GM23338 (cell line): ENCODE measurements at regions not wholly inside any gene's neighbourhood (a gene's known extent, or its start where the extent isn't known, plus 50 kb on each side); places are given as distances from the start of the nearest gene placed in this dataset.

Experiments used
- CREB1 ChIP-seq: fragments of 250-450 bp; sonication (Bioruptor Pico); IDR thresholded peaks from 2 replicates; pipeline ENCODE4 v1.5.0; 2020; ENCODE audit warnings: low read depth, mild to moderate bottlenecking, moderate library complexity
- CTCF ChIP-seq, 2 experiments: fragments of 200-600 bp in 1 of 2; sonication (generic) in 1 of 2; conservative IDR thresholded peaks; 2 replicates each; pipeline versions ENCODE4 v1.5.1 to v1.6.1; 2016 to 2017; ENCODE audit warnings: antibody characterized with exemption in 2 of 2, low read depth in 2 of 2, mild to moderate bottlenecking in 2 of 2, moderate library complexity in 1 of 2
- EZH2 ChIP-seq: fragments of 200-600 bp; sonication (generic); IDR thresholded peaks from one replicate; pipeline ENCODE4 v1.8.0; 2017; ENCODE audit warnings: antibody characterized with exemption, mild to moderate bottlenecking, low read depth; ENCODE audit not compliant: unreplicated experiment
- EZH2phosphoT487 ChIP-seq: fragments of 200-600 bp; sonication (generic); IDR thresholded peaks from one replicate; pipeline ENCODE4 v1.8.1; 2018; ENCODE audit warnings: antibody characterized with exemption; ENCODE audit not compliant: unreplicated experiment
- POLR2AphosphoS5 ChIP-seq: IDR thresholded peaks from 2 replicates; pipeline ENCODE4 v1.6.1; 2016; ENCODE audit warnings: antibody characterized with exemption, low read depth
- STAT1 ChIP-seq: IDR thresholded peaks from one replicate; pipeline ENCODE4 v1.6.1; 2016; ENCODE audit warnings: antibody characterized with exemption; ENCODE audit not compliant: unreplicated experiment
- ZNF114 ChIP-seq: fragments of 250-450 bp; sonication (Bioruptor Pico); IDR thresholded peaks from 2 replicates; pipeline ENCODE4 v1.5.0; 2020; ENCODE audit warnings: mild to moderate bottlenecking, moderate library complexity
- TF ChIP-seq, protein P1 (sequence below): IDR thresholded peaks from one replicate; pipeline ENCODE4 v1.6.1; 2018; ENCODE audit warnings: antibody characterized with exemption; ENCODE audit not compliant: unreplicated experiment
- TF ChIP-seq, protein P2 (sequence below): fragments of 250-450 bp; sonication (Bioruptor Pico); IDR thresholded peaks from 2 replicates; pipeline ENCODE4 v1.5.0; 2020; ENCODE audit warnings: mild to moderate bottlenecking, moderate library complexity

GRCh38 chr13:99072941-99073340, 95.1 kb upstream of the DOCK9 start:
- TF ChIP-seq CTCF (conservative IDR thresholded peaks at IDR 0.05; ENCODE audit: low read depth in 2 of 2) (no peak), POLR2AphosphoS5 (no peak), EZH2 (no peak), ZNF114 (CRISPR knock-in tag) (no peak), CREB1 (CRISPR knock-in tag) (no peak), STAT1 (no peak), EZH2phosphoT487 (no peak)
- TF ChIP-seq, protein P1, sequence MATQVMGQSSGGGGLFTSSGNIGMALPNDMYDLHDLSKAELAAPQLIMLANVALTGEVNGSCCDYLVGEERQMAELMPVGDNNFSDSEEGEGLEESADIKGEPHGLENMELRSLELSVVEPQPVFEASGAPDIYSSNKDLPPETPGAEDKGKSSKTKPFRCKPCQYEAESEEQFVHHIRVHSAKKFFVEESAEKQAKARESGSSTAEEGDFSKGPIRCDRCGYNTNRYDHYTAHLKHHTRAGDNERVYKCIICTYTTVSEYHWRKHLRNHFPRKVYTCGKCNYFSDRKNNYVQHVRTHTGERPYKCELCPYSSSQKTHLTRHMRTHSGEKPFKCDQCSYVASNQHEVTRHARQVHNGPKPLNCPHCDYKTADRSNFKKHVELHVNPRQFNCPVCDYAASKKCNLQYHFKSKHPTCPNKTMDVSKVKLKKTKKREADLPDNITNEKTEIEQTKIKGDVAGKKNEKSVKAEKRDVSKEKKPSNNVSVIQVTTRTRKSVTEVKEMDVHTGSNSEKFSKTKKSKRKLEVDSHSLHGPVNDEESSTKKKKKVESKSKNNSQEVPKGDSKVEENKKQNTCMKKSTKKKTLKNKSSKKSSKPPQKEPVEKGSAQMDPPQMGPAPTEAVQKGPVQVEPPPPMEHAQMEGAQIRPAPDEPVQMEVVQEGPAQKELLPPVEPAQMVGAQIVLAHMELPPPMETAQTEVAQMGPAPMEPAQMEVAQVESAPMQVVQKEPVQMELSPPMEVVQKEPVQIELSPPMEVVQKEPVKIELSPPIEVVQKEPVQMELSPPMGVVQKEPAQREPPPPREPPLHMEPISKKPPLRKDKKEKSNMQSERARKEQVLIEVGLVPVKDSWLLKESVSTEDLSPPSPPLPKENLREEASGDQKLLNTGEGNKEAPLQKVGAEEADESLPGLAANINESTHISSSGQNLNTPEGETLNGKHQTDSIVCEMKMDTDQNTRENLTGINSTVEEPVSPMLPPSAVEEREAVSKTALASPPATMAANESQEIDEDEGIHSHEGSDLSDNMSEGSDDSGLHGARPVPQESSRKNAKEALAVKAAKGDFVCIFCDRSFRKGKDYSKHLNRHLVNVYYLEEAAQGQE: no peak
- TF ChIP-seq, protein P2, sequence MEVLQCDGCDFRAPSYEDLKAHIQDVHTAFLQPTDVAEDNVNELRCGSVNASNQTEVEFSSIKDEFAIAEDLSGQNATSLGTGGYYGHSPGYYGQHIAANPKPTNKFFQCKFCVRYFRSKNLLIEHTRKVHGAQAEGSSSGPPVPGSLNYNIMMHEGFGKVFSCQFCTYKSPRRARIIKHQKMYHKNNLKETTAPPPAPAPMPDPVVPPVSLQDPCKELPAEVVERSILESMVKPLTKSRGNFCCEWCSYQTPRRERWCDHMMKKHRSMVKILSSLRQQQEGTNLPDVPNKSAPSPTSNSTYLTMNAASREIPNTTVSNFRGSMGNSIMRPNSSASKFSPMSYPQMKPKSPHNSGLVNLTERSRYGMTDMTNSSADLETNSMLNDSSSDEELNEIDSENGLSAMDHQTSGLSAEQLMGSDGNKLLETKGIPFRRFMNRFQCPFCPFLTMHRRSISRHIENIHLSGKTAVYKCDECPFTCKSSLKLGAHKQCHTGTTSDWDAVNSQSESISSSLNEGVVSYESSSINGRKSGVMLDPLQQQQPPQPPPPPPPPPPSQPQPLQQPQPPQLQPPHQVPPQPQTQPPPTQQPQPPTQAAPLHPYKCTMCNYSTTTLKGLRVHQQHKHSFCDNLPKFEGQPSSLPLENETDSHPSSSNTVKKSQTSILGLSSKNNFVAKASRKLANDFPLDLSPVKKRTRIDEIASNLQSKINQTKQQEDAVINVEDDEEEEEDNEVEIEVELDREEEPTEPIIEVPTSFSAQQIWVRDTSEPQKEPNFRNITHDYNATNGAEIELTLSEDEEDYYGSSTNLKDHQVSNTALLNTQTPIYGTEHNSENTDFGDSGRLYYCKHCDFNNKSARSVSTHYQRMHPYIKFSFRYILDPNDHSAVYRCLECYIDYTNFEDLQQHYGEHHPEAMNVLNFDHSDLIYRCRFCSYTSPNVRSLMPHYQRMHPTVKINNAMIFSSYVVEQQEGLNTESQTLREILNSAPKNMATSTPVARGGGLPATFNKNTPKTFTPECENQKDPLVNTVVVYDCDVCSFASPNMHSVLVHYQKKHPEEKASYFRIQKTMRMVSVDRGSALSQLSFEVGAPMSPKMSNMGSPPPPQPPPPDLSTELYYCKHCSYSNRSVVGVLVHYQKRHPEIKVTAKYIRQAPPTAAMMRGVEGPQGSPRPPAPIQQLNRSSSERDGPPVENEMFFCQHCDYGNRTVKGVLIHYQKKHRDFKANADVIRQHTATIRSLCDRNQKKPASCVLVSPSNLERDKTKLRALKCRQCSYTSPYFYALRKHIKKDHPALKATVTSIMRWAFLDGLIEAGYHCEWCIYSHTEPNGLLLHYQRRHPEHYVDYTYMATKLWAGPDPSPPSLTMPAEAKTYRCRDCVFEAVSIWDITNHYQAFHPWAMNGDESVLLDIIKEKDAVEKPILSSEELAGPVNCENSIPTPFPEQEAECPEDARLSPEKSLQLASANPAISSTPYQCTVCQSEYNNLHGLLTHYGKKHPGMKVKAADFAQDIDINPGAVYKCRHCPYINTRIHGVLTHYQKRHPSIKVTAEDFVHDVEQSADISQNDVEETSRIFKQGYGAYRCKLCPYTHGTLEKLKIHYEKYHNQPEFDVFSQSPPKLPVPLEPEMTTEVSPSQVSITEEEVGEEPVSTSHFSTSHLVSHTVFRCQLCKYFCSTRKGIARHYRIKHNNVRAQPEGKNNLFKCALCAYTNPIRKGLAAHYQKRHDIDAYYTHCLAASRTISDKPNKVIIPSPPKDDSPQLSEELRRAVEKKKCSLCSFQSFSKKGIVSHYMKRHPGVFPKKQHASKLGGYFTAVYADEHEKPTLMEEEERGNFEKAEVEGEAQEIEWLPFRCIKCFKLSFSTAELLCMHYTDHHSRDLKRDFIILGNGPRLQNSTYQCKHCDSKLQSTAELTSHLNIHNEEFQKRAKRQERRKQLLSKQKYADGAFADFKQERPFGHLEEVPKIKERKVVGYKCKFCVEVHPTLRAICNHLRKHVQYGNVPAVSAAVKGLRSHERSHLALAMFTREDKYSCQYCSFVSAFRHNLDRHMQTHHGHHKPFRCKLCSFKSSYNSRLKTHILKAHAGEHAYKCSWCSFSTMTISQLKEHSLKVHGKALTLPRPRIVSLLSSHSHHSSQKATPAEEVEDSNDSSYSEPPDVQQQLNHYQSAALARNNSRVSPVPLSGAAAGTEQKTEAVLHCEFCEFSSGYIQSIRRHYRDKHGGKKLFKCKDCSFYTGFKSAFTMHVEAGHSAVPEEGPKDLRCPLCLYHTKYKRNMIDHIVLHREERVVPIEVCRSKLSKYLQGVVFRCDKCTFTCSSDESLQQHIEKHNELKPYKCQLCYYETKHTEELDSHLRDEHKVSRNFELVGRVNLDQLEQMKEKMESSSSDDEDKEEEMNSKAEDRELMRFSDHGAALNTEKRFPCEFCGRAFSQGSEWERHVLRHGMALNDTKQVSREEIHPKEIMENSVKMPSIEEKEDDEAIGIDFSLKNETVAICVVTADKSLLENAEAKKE (CRISPR knock-in tag): no peak
